HL-60/S4 (cell line): ENCODE measurements at regions not wholly inside any gene's neighbourhood (a gene's known extent, or its start where the extent isn't known, plus 50 kb on each side); places are given as distances from the start of the nearest gene placed in this dataset.

Experiments
- in situ Hi-C: fragments of 300-500 bp; cut with MboI; formaldehyde crosslinking; loops from 2 replicates; pipeline ENCODE4 v1.14.3; 2022; ENCODE audit warnings: low sequenced_read_pairs

GRCh38 chr9:7546261-7546660, 253.3 kb downstream of the DMAC1 start:
- in situ Hi-C loops: loop anchor here (25.0 kb wide), 1 partner anchor 484 kb away; no protein-coding TSS in a partner anchor

DNA sequence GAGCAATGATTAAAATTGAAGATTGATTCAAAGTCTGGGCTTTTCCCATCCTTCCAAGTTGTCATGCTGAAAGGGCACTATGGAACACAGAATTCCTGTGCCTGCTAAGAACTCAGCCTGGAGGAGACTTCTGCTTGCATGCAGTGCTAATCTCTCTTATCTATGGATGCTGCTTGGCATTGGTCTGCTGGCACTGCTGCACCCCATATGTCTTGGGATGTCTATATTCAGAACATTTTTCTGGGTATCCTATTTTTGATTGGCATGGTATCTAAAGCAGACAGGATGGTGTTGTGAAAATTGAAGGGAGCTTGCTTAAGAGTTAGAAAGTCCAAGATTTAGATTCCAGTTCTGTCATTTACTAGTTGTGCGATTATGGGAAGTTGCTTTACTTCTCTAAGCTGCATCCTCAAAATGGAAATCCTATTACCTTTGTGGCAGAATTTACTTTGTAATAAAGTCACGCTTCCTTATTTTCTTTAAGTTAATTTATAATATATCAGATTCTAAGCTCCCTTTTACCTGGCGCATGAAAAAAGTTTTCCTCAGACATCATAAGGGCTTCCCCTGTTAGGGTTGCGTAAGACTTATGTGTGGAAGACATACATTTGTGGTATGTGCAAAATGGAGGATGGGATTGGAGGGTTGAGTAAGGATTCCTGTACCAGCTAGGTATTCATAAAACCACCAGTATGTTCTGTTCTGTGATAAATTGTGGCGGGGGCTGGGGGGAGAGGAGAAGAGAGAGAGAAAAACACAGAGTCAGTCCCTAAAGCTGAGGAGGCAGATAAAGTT, 254.0 kb downstream of the DMAC1 start:
- in situ Hi-C loops: loop anchor here (25.0 kb wide), 1 partner anchor 483 kb away; no protein-coding TSS in a partner anchor

DNA sequence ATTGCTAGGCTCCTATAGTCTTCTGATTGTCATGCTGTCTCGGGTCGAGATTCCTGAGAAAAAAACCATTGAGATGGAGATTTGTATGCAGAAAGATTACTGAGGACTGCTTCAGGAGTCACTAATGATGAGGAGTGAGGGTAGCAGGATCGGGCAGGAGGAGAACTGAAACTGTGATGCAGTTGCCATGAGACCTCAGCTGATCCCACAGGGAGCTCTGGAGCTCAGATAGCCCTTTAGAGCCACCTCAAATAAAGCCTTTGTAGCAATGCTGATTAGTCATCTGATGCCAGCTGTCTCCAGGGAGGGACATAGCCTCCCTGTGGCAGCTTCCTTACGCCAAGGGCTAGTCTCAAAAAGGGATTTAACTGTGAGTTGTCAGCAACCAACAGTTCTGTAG, 256.9 kb downstream of the DMAC1 start:
- in situ Hi-C loops: loop anchor here (25.0 kb wide), 1 partner anchor 480 kb away; no protein-coding TSS in a partner anchor

GRCh38 chr9:7542126-7542525, 257.5 kb downstream of the DMAC1 start:
- in situ Hi-C loops: loop anchor here (25.0 kb wide), 1 partner anchor 480 kb away; no protein-coding TSS in a partner anchor

- in situ Hi-C loops: loop anchor here (25.0 kb wide), 1 partner anchor 474 kb away; no protein-coding TSS in a partner anchor
Observed at GRCh38 chr9:7536310-7536939, 263.2 kb downstream of the DMAC1 start.

GRCh38 chr9:7534211-7534935, 265.2 kb downstream of the DMAC1 start:
- in situ Hi-C loops: loop anchor here (25.0 kb wide), 1 partner anchor 472 kb away; no protein-coding TSS in a partner anchor

GRCh38 chr9:7533376-7534090, 266.0 kb downstream of the DMAC1 start:
- in situ Hi-C loops: loop anchor here (25.0 kb wide), 1 partner anchor 471 kb away; no protein-coding TSS in a partner anchor

DNA sequence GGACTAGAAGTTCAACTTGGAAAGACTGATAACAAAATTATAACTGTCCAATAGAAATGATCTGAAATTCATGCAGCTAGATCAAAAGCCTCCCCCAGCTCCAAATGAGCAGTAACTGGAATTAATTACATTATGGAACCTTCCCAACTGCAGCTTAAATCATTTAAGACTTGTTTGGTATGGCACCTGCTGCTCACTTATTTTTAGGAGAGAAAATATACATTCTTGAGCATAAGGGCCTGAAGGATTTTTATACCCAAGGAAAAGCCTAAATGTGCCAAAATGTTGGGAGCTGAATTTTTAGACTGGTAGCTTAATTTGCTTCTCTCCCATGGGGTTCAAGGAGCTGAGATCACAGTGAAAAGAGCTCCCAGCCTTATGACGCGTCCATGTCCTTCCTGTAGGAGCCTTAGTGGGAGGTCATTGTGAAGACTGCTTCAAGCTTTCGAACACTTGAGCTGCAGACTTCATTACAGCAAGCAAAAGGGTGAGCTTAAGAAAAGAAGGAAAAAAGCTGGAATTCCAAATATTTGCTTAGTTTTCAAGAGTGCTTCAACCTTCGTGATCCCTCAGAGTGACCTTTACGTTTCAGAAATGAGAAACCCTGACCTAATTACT, 276.0 kb downstream of the DMAC1 start:
- in situ Hi-C loops: no loop called here

GRCh38 chr9:7520396-7520795, 279.2 kb downstream of the DMAC1 start:
- in situ Hi-C loops: no loop called here

DNA sequence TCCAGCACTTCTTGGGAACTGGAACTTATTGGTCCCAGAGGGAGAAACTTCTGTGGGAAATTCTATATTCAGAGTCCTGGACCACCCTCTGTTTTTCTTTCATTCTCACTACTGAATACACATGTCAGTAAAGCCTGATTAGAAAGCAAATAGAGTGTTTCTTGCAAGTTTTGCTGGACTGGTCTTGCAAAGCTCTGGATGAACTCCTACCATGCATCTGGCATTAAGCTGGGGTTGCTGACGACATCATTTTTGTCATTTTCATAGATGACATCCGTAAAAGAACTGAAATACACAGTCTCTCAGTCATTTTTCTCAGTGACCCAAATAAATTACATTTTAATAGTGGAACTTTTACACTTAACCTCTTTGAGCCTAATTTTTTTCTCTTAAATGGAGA, 283.2 kb downstream of the DMAC1 start:
- in situ Hi-C loops: no loop called here

GRCh38 chr9:7510199-7510598, 289.4 kb downstream of the DMAC1 start:
- in situ Hi-C loops: no loop called here

- in situ Hi-C loops: no loop called here
Observed at GRCh38 chr9:7509576-7510145, 289.9 kb downstream of the DMAC1 start.

DNA sequence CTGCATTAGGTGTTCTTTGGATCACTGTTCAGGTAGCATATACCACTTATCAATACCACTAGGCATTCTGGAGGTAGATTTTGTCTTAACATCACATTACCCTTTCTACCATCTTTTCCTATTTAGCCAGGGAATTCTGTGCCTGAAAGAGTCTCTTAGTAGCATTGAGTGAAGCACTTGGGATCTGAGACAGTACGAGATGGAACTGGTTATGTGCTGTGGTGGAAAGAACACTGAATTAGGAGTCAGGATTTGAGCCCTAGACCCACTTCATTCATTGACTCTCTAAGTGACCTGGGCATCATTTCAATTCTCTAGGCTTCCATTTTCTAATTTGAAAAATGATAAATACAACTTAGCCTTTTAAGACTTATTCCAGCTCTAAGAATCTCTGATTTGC, 291.1 kb downstream of the DMAC1 start:
- in situ Hi-C loops: no loop called here

GRCh38 chr9:7507566-7508270, 291.9 kb downstream of the DMAC1 start:
- in situ Hi-C loops: no loop called here

- in situ Hi-C loops: no loop called here
Observed at GRCh38 chr9:7507026-7507425, 292.6 kb downstream of the DMAC1 start.

- in situ Hi-C loops: no loop called here
Observed at GRCh38 chr9:7500521-7500920, 299.1 kb downstream of the DMAC1 start.

DNA sequence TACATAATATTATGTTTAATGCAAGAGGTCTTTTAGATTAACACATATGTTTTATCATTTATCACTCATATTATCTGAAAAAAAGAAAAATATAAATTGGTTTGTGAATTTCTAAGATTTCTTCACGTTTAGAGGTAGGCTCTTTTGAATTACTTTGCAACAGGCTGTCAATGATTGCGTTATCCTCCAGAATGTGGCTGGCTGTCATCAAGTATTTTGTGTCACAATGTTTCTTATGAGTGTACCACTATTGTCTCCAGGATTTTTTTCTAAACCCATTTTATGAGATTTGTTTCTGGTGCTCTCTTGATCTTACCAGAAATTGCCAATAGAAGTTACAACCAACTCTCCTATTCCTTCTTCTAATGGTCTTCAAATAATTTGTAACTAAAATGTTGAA, 307.9 kb downstream of the DMAC1 start:
- in situ Hi-C loops: no loop called here

DNA sequence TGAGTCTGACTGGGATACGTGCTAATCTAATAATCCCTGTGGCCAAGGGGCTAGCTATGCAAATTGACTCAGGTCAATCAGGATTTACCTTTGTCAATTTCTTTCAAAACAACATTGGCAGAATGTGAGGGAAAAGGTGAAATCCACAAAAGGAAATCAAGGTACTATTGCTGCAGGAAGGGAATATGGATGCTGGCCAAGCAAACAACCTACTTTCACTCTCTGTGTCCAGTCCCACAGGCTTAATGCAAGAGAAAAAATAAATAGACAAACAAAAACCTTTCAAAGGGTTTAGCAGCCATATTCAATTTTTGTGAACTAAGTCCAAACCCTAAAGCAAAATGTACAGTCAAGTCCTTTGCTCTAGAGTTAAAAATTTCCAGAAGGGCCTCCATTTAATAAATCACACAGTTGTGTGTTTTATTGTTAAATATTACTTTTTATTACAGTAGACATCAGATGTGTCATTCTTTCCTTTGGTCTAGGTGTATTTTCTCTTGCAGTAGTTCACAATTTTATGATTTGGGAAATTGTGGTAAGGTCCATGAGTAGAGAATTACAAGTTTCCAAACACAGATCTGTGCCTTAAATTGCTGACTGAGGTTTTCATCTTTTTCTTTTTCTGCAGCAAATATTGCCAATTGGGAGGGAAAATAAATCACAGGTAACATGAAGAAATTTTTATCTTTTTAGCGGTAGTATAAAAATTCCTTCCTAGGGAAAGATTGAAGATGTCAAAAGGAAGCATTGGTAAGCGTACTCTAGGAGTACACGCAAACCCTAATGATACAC, 309.1 kb downstream of the DMAC1 start:
- in situ Hi-C loops: no loop called here

- in situ Hi-C loops: no loop called here
Observed at GRCh38 chr9:7489036-7489435, 310.5 kb downstream of the DMAC1 start.
